ENCODE measurements at regions not wholly inside any gene's neighbourhood (a gene's known extent, or its start where the extent isn't known, plus 50 kb on each side); places are given as distances from the start of the nearest gene placed in this dataset.

DNA sequence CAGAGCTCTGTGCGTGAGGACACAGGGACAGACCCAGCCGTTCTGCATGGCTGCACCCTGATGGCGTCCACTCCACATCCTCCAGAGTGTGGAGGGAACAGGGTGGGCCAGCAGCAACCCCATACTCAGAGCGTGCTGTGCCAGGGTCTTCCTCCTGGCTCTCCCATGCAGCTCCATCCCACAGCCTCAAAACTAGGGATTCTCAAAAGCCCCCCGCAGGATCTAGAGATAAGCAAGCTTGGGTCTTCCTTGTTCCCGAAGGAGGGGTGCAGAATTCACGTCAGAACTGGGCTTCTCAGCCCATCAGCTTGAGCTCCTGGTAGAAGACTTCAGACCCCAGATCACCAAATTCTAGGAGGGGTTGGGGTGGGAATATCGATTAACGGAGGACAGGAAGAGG, 858.8 kb downstream of the TBC1D22A start:
- DNase-seq (ENCODE audit: extremely low read depth, low read depth), result no peak
- TF ChIP-seq CTCF (IDR thresholded peaks at IDR 0.05; ENCODE audit: low read depth, low read length), result no peak

GRCh38 chr22:47620391-47620790, 857.9 kb downstream of the TBC1D22A start:
- TF ChIP-seq CTCF (IDR thresholded peaks at IDR 0.05; ENCODE audit: low read depth, low read length), result no peak
- DNase-seq (ENCODE audit: extremely low read depth, low read depth), result no peak

DNA sequence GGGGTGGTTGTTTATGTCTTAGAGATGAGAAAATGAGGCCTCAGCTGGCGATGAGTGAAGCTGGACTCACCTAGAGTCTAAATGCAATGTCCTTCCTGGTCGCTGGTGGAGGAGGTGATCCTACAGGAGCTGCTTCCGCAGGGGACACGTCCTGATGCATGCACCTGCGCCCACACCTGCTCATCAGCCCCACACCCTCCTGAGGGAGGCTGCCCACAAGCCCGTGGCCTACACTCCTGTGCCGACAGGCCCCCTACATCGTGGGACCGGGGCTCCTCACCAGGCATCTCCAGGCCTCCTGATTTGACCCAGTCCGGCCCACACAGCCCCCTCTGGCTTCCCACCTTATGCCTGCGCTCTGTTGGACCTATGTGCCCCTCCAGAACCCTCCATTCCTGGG, 857.2 kb downstream of the TBC1D22A start:
- no peak for TF ChIP-seq CTCF (IDR thresholded peaks at IDR 0.05; ENCODE audit: low read depth, low read length)
- DNase-seq (ENCODE audit: extremely low read depth, low read depth), result no peak

DNA sequence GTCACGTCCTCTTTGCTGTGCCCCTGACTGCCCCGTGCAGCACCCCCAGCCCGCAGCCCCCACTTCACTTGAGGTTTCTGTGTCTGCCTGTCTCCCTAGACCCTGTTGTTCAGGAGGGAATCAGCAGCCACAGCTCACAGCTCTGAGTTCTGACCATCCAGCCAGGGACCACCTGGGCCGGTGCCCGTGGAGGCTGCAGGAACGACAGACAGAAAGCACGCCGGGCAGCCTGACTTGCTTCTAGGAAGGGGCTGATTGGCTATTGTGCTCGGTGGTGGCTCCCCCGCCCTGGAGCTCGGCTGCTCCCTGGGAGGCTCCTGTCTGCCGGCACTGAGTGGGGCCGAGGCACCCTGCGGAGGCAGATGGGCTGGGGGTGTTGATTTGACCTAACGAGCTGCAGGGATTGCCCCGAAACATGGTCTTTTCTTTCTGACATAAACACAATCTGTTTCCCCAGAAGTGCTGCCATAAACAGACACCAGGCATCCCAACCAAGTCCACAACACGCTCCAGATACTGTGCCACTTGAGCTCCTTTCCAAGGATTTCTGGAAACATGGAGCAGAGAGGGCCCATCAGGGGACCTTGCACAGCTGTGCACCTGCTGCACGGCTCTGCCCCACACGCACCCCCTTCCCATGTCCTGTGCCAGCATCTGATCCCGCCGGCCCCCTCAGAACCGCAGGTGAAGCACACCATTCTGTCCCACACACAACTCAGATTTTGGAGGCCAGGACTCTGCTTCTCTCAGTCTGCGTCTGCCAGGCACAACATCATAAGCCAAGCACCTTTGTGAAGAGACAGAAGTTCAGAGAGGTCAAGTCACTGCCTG, 855.9 kb downstream of the TBC1D22A start:
- TF ChIP-seq CTCF (IDR thresholded peaks at IDR 0.05; ENCODE audit: low read depth, low read length), result no peak
- DNase-seq (ENCODE audit: extremely low read depth, low read depth), result no peak

GRCh38 chr22:47617186-47617585, 854.7 kb downstream of the TBC1D22A start:
- no peak for TF ChIP-seq CTCF (IDR thresholded peaks at IDR 0.05; ENCODE audit: low read depth, low read length)
- DNase-seq (ENCODE audit: extremely low read depth, low read depth), result no peak

DNA sequence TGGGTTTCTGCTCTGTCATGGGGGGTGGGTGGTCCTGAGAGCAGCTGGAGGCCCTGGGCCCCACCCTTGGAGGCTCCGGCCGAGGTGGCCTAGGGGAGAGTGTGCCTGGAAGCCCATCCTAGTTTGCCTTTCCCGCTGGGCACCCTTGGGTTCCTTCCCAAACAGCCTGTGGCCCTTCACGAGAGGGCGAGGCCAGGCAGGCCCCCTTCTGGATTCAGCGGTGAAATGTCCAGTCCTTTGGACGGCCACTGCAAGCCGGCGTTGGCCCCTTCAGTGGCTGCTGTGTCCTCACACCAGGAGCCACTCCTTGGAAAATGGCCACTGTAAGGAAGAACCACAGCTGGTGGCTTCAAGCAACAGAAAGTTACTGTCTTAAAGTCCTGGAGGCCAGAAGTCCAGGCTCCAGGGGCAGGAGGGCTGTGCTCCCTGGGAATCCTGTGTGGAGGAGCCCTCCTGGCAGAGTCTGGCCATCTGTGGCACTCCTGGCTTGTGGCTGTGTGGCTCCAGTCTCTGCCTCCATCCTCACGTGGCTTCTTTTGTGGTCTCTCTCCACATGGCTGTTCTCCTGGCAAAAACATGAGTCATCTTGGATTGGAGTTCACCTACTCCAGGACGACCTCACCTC, 854.1 kb downstream of the TBC1D22A start:
- no peak for TF ChIP-seq CTCF (IDR thresholded peaks at IDR 0.05; ENCODE audit: low read depth, low read length)
- DNase-seq (ENCODE audit: extremely low read depth, low read depth), result no peak

- TF ChIP-seq CTCF (IDR thresholded peaks at IDR 0.05; ENCODE audit: low read depth, low read length), result no peak
- DNase-seq (ENCODE audit: extremely low read depth, low read depth), result no peak
Observed at GRCh38 chr22:47615051-47615450, 852.6 kb downstream of the TBC1D22A start.
